H1 (cell line): ENCODE measurements at regions not wholly inside any gene's neighbourhood (a gene's known extent, or its start where the extent isn't known, plus 50 kb on each side); places are given as distances from the start of the nearest gene placed in this dataset.

Source experiments
- CTCF ChIP-seq, 3 experiments: IDR thresholded peaks; 1 replicate in 2 of 3; 2 replicates in 1 of 3; pipeline versions ENCODE4 v1.5.1 to v1.6.1; 2011; ENCODE audit warnings: low read length in 3 of 3, mild to moderate bottlenecking in 3 of 3, inconsistent platforms in 2 of 3, low read depth in 1 of 3, moderate library complexity in 1 of 3; ENCODE audit not compliant: insufficient read depth in 1 of 3; ENCODE audit errors: control extremely low read depth in 1 of 3
- MAFK ChIP-seq: IDR thresholded peaks from 2 replicates; pipeline ENCODE4 v1.6.1; 2012; ENCODE audit warnings: low read depth, mild to moderate bottlenecking, improper control_type of control experiment, low read length

- TF ChIP-seq MAFK (no peak), CTCF (IDR thresholded peaks at IDR 0.05; ENCODE audit: control extremely low read depth in 1 of 3, insufficient read depth in 1 of 3, low read depth in 1 of 3, low read length in 3 of 3) (no peak)
Measured at GRCh38 chr4:108428923-108429322, 191.5 kb upstream of the RPL34 start.
